ENCODE measurements at regions not wholly inside any gene's neighbourhood (a gene's known extent, or its start where the extent isn't known, plus 50 kb on each side); places are given as distances from the start of the nearest gene placed in this dataset.

GRCh38 chr12:42903736-42904135 is 314.2 kb upstream of the PRICKLE1 start:
- Histone ChIP-seq H3K4ac (ENCODE audit: low read depth in 1 of 2, low read length in 2 of 2) (no peak overlapping the region), H2BK5ac (ENCODE audit: low read depth, low read length, poor library complexity, severe bottlenecking) (no peak overlapping the region), H3K4me1 (ENCODE audit: control insufficient read depth, insufficient read depth, low read depth, low read length) (no peaks in the 10 kb centered on the region), H3K9me3 (ENCODE audit: control insufficient read depth, low read length) (no peaks in the 10 kb centered on the region), H2AK5ac (ENCODE audit: low read length, severe bottlenecking) (no peak overlapping the region), H3K4me3 (ENCODE audit: insufficient read depth in 1 of 2, low read depth in 1 of 2, low read length in 2 of 2) (no peak overlapping the region), H4K91ac (ENCODE audit: low read length) (no peak overlapping the region), H2BK15ac (ENCODE audit: low read depth, poor library complexity, severe bottlenecking) (no peak overlapping the region), H3K27ac (ENCODE audit: low read length, poor library complexity, severe bottlenecking) (no peak overlapping the region), H2AFZ (ENCODE audit: low read depth, low read length) (no peak overlapping the region), H3K4me2 (ENCODE audit: low read length, poor library complexity, severe bottlenecking) (no peak overlapping the region), H3K36me3 (ENCODE audit: control insufficient read depth in 1 of 2, insufficient read depth in 2 of 2, low read depth in 1 of 2, low read length in 2 of 2) (no peaks in the 10 kb centered on the region), H3K9ac (ENCODE audit: low read length) (no peak overlapping the region), H3K18ac (ENCODE audit: low read depth in 1 of 2, low read length in 2 of 2) (no peak overlapping the region), H2BK120ac (ENCODE audit: low read depth, low read length) (no peak overlapping the region), H4K8ac (ENCODE audit: low read length) (no peak overlapping the region), H2BK12ac (ENCODE audit: low read length in 2 of 2) (no peak overlapping the region), H3K27me3 (ENCODE audit: control insufficient read depth in 1 of 2, insufficient read depth in 1 of 2, low read length in 2 of 2) (no peaks in the 10 kb centered on the region), H3K79me1 (replicated peaks; ENCODE audit: low read length, poor library complexity, severe bottlenecking) (no peaks in the 10 kb centered on the region), H3K23ac (ENCODE audit: low read length in 2 of 2) (no peak overlapping the region), H3K14ac (ENCODE audit: low read length in 2 of 2) (no peak overlapping the region)
- 94% methylated on average over 2 of the region's 3 CpGs for WGBS
- no peak for DNase-seq

- no peak for DNase-seq
- no peak overlapping the region for H3K18ac ChIP-seq (ENCODE audit: low read depth in 1 of 2, low read length in 2 of 2)
- no peaks in the 10 kb centered on the region for H3K9me3 ChIP-seq (ENCODE audit: control insufficient read depth, low read length)
- no peaks in the 10 kb centered on the region for H3K4me1 ChIP-seq (ENCODE audit: control insufficient read depth, insufficient read depth, low read depth, low read length)
- no peak overlapping the region for H4K91ac ChIP-seq (ENCODE audit: low read length)
- H2BK120ac ChIP-seq (ENCODE audit: low read depth, low read length), result no peak overlapping the region
- H3K4me3 ChIP-seq (ENCODE audit: insufficient read depth in 1 of 2, low read depth in 1 of 2, low read length in 2 of 2), result no peak overlapping the region
- H3K36me3 ChIP-seq (ENCODE audit: control insufficient read depth in 1 of 2, insufficient read depth in 2 of 2, low read depth in 1 of 2, low read length in 2 of 2), result no peaks in the 10 kb centered on the region
- H3K79me1 ChIP-seq (replicated peaks; ENCODE audit: low read length, poor library complexity, severe bottlenecking), result no peaks in the 10 kb centered on the region
- no peaks in the 10 kb centered on the region for H3K27me3 ChIP-seq (ENCODE audit: control insufficient read depth in 1 of 2, insufficient read depth in 1 of 2, low read length in 2 of 2)
- 96% methylated on average over 2 of the region's 2 CpGs for WGBS
- no peak overlapping the region for H2BK12ac ChIP-seq (ENCODE audit: low read length in 2 of 2)
- H2BK5ac ChIP-seq (ENCODE audit: low read depth, low read length, poor library complexity, severe bottlenecking), result no peak overlapping the region
- no peak overlapping the region for H2AFZ ChIP-seq (ENCODE audit: low read depth, low read length)
- no peak overlapping the region for H3K9ac ChIP-seq (ENCODE audit: low read length)
- no peak overlapping the region for H3K4me2 ChIP-seq (ENCODE audit: low read length, poor library complexity, severe bottlenecking)
- no peak overlapping the region for H2AK5ac ChIP-seq (ENCODE audit: low read length, severe bottlenecking)
- no peak overlapping the region for H3K4ac ChIP-seq (ENCODE audit: low read depth in 1 of 2, low read length in 2 of 2)
- no peak overlapping the region for H3K14ac ChIP-seq (ENCODE audit: low read length in 2 of 2)
- no peak overlapping the region for H2BK15ac ChIP-seq (ENCODE audit: low read depth, poor library complexity, severe bottlenecking)
- H3K23ac ChIP-seq (ENCODE audit: low read length in 2 of 2), result no peak overlapping the region
- no peak overlapping the region for H3K27ac ChIP-seq (ENCODE audit: low read length, poor library complexity, severe bottlenecking)
- no peak overlapping the region for H4K8ac ChIP-seq (ENCODE audit: low read length)
Observed at GRCh38 chr12:42902001-42902400, 312.5 kb upstream of the PRICKLE1 start.

GRCh38 chr12:42893803-42894202 is 304.3 kb upstream of the PRICKLE1 start:
- no peak overlapping the region for H3K9ac ChIP-seq (ENCODE audit: low read length)
- peaks cover 5% of the 10 kb centered on the region for H3K9me3 ChIP-seq (ENCODE audit: control insufficient read depth, low read length)
- no peak overlapping the region for H3K4me2 ChIP-seq (ENCODE audit: low read length, poor library complexity, severe bottlenecking)
- H3K36me3 ChIP-seq (ENCODE audit: control insufficient read depth in 1 of 2, insufficient read depth in 2 of 2, low read depth in 1 of 2, low read length in 2 of 2), result no peaks in the 10 kb centered on the region
- no peak overlapping the region for H2AK5ac ChIP-seq (ENCODE audit: low read length, severe bottlenecking)
- no peak overlapping the region for H2BK12ac ChIP-seq (ENCODE audit: low read length in 2 of 2)
- H3K18ac ChIP-seq (ENCODE audit: low read depth in 1 of 2, low read length in 2 of 2), result no peak overlapping the region
- no peaks in the 10 kb centered on the region for H3K79me1 ChIP-seq (replicated peaks; ENCODE audit: low read length, poor library complexity, severe bottlenecking)
- DNase-seq, result no peak
- no peak overlapping the region for H3K23ac ChIP-seq (ENCODE audit: low read length in 2 of 2)
- H3K27ac ChIP-seq (ENCODE audit: low read length, poor library complexity, severe bottlenecking), result no peak overlapping the region
- H3K27me3 ChIP-seq (ENCODE audit: control insufficient read depth in 1 of 2, insufficient read depth in 1 of 2, low read length in 2 of 2), result no peaks in the 10 kb centered on the region
- H2BK120ac ChIP-seq (ENCODE audit: low read depth, low read length), result no peak overlapping the region
- no peak overlapping the region for H2BK15ac ChIP-seq (ENCODE audit: low read depth, poor library complexity, severe bottlenecking)
- H4K8ac ChIP-seq (ENCODE audit: low read length), result no peak overlapping the region
- no peak overlapping the region for H2BK5ac ChIP-seq (ENCODE audit: low read depth, low read length, poor library complexity, severe bottlenecking)
- H4K91ac ChIP-seq (ENCODE audit: low read length), result no peak overlapping the region
- no peak overlapping the region for H3K14ac ChIP-seq (ENCODE audit: low read length in 2 of 2)
- H3K4ac ChIP-seq (ENCODE audit: low read depth in 1 of 2, low read length in 2 of 2), result no peak overlapping the region
- H3K4me1 ChIP-seq (ENCODE audit: control insufficient read depth, insufficient read depth, low read depth, low read length), result no peaks in the 10 kb centered on the region
- H2AFZ ChIP-seq (ENCODE audit: low read depth, low read length), result no peak overlapping the region
- 74% methylated on average over 2 of the region's 2 CpGs for WGBS
- H3K4me3 ChIP-seq (ENCODE audit: insufficient read depth in 1 of 2, low read depth in 1 of 2, low read length in 2 of 2), result no peak overlapping the region

- no peak for DNase-seq
- Histone ChIP-seq H3K4me1 (ENCODE audit: control insufficient read depth, insufficient read depth, low read depth, low read length) (no peaks in the 10 kb centered on the region), H3K4ac (ENCODE audit: low read depth in 1 of 2, low read length in 2 of 2) (no peak overlapping the region), H3K27me3 (ENCODE audit: control insufficient read depth in 1 of 2, insufficient read depth in 1 of 2, low read length in 2 of 2) (no peaks in the 10 kb centered on the region), H2AFZ (ENCODE audit: low read depth, low read length) (no peak overlapping the region), H2BK5ac (ENCODE audit: low read depth, low read length, poor library complexity, severe bottlenecking) (no peak overlapping the region), H3K14ac (ENCODE audit: low read length in 2 of 2) (no peak overlapping the region), H3K79me1 (replicated peaks; ENCODE audit: low read length, poor library complexity, severe bottlenecking) (no peaks in the 10 kb centered on the region), H3K36me3 (ENCODE audit: control insufficient read depth in 1 of 2, insufficient read depth in 2 of 2, low read depth in 1 of 2, low read length in 2 of 2) (no peaks in the 10 kb centered on the region), H3K9me3 (ENCODE audit: control insufficient read depth, low read length) (peaks cover 10% of the 10 kb centered on the region), H3K4me3 (ENCODE audit: insufficient read depth in 1 of 2, low read depth in 1 of 2, low read length in 2 of 2) (no peak overlapping the region), H3K9ac (ENCODE audit: low read length) (no peak overlapping the region), H2BK12ac (ENCODE audit: low read length in 2 of 2) (no peak overlapping the region), H2BK15ac (ENCODE audit: low read depth, poor library complexity, severe bottlenecking) (no peak overlapping the region), H2BK120ac (ENCODE audit: low read depth, low read length) (no peak overlapping the region), H3K4me2 (ENCODE audit: low read length, poor library complexity, severe bottlenecking) (no peak overlapping the region), H2AK5ac (ENCODE audit: low read length, severe bottlenecking) (no peak overlapping the region), H3K27ac (ENCODE audit: low read length, poor library complexity, severe bottlenecking) (no peak overlapping the region), H3K18ac (ENCODE audit: low read depth in 1 of 2, low read length in 2 of 2) (no peak overlapping the region), H4K91ac (ENCODE audit: low read length) (no peak overlapping the region), H4K8ac (ENCODE audit: low read length) (no peak overlapping the region), H3K23ac (ENCODE audit: low read length in 2 of 2) (no peak overlapping the region)
- WGBS, result 95% methylated on average over 3 of the region's 4 CpGs
Observed at GRCh38 chr12:42892702-42893551, 303.4 kb upstream of the PRICKLE1 start.
